K562 (cell line): ENCODE measurements at regions not wholly inside any gene's neighbourhood (a gene's known extent, or its start where the extent isn't known, plus 50 kb on each side); places are given as distances from the start of the nearest gene placed in this dataset.
A peak's percentile ranks its signal among the peaks of the same experiment; 100 is the strongest.

Experiments
- ZNF408 ChIP-seq: fragments of 250-450 bp; sonication (Bioruptor Pico); IDR thresholded peaks from 2 replicates; pipeline ENCODE4 v1.4.0; 2020; ENCODE audit warnings: low read depth, mild to moderate bottlenecking, moderate library complexity
- TF ChIP-seq, protein P1 (sequence below), 2 experiments: fragments of 450-650 bp; formaldehyde crosslinking in 1 of 2; IDR thresholded peaks; 2 replicates each; pipeline versions ENCODE4 v1.4.0 to v1.6.1; 2014 to 2020; ENCODE audit warnings: mild to moderate bottlenecking in 2 of 2, borderline replicate concordance in 1 of 2, low read depth in 1 of 2

DNA sequence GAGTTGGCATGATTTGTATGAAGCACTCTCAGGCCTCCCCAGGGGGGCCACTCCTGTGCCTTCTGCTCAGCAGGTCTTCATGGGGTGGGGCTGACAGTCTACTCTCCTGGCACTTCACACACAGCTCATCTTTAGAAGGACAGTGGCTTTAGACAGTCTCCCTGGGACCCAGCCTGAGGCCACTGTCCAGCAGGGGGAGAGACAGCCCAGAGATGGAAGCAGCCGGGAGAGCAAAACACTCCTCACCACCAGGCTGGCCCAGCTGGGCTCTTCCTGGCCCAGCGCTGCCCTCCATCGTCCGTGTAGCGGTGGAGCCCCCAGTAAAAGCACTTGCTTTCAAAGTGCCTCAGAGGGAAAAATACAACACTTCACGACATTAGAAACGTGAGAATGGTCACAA lies 62.0 kb upstream of the CRHR1 start (continued):
- TF ChIP-seq, protein P1, sequence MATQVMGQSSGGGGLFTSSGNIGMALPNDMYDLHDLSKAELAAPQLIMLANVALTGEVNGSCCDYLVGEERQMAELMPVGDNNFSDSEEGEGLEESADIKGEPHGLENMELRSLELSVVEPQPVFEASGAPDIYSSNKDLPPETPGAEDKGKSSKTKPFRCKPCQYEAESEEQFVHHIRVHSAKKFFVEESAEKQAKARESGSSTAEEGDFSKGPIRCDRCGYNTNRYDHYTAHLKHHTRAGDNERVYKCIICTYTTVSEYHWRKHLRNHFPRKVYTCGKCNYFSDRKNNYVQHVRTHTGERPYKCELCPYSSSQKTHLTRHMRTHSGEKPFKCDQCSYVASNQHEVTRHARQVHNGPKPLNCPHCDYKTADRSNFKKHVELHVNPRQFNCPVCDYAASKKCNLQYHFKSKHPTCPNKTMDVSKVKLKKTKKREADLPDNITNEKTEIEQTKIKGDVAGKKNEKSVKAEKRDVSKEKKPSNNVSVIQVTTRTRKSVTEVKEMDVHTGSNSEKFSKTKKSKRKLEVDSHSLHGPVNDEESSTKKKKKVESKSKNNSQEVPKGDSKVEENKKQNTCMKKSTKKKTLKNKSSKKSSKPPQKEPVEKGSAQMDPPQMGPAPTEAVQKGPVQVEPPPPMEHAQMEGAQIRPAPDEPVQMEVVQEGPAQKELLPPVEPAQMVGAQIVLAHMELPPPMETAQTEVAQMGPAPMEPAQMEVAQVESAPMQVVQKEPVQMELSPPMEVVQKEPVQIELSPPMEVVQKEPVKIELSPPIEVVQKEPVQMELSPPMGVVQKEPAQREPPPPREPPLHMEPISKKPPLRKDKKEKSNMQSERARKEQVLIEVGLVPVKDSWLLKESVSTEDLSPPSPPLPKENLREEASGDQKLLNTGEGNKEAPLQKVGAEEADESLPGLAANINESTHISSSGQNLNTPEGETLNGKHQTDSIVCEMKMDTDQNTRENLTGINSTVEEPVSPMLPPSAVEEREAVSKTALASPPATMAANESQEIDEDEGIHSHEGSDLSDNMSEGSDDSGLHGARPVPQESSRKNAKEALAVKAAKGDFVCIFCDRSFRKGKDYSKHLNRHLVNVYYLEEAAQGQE (IDR thresholded peaks at IDR 0.05; ENCODE audit: borderline replicate concordance): peak; percentile 65; the same call in 1 of the 2 replicates
- TF ChIP-seq, protein P1 (CRISPR knock-in tag; IDR thresholded peaks at IDR 0.05; ENCODE audit: low read depth): no peak
- no peak for TF ChIP-seq ZNF408 (CRISPR knock-in tag)
- TF ChIP-seq, all 486 proteins: peak for 5
